SU-DHL-6 (cell line): ENCODE measurements at regions not wholly inside any gene's neighbourhood (a gene's known extent, or its start where the extent isn't known, plus 50 kb on each side); places are given as distances from the start of the nearest gene placed in this dataset.

Experiments
- CTCF ChIP-seq: fragments of 200-600 bp; sonication (generic); IDR thresholded peaks from one replicate; pipeline ENCODE4 v1.5.1; 2017; ENCODE audit warnings: antibody characterized with exemption, mild to moderate bottlenecking, low read length, moderate library complexity; ENCODE audit not compliant: insufficient read depth, poor library complexity, severe bottlenecking
- EZH2phosphoT487 ChIP-seq: fragments of 200-600 bp; sonication (generic), shearing (Covaris generic); conservative IDR thresholded peaks from 2 replicates; pipeline ENCODE4 v1.6.1; 2018; ENCODE audit warnings: mild to moderate bottlenecking, antibody characterized with exemption, low read length, moderate library complexity, mixed read lengths

- TF ChIP-seq CTCF (no peak), EZH2phosphoT487 (no peak)
Observed at GRCh38 chrX:4181782-4182407, 468.4 kb upstream of the PRKX start.
